B cell (primary cell): ENCODE measurements at regions not wholly inside any gene's neighbourhood (a gene's known extent, or its start where the extent isn't known, plus 50 kb on each side); places are given as distances from the start of the nearest gene placed in this dataset.

Experiments
- ATAC-seq: fragments of 200-7000 bp; cut with Tn5 transposase; one replicate; pipeline ENCODE4 v1.10.0; 2021; ENCODE audit warnings: low read depth, mild to moderate bottlenecking, moderate number of reproducible peaks, moderate library complexity
- CTCF ChIA-PET: fragments of 350-600 bp; sonication (Branson Sonifier 250); formaldehyde crosslinking; loops from one replicate; lab custom pipeline; 2021; ENCODE audit warnings: antibody characterized with exemption, inconsistent platforms; lab: Charles Lee
- POLR2A ChIA-PET: fragments of 350-600 bp; sonication (Branson Sonifier 250); formaldehyde crosslinking; loops from one replicate; lab custom pipeline; 2021; ENCODE audit warnings: antibody characterized with exemption; lab: Charles Lee
- DNase-seq: peaks from one replicate; pipeline ENCODE4 v3.0.0; 2013
- H2AFZ ChIP-seq: 2 replicates; pipeline ENCODE4 v1.6.1; 2012; ENCODE audit warnings: mild to moderate bottlenecking, low read depth, low read length; ENCODE audit not compliant: insufficient read depth, poor library complexity, severe bottlenecking
- H3K27ac ChIP-seq, 2 donors: 1 replicate in 1 of 2; 2 replicates in 1 of 2; pipeline ENCODE4 v1.5.1; 2012 to 2013; ENCODE audit warnings: low read length in 2 of 2, mild to moderate bottlenecking in 2 of 2, moderate library complexity in 1 of 2
- H3K27me3 ChIP-seq, 4 experiments: fragments of 200-600 bp in 1 of 4; sonication (generic) in 1 of 4; replicated peaks in 1 of 4; 1 replicate in 2 of 4; 2 replicates in 2 of 4; pipeline versions ENCODE4 v1.6.1 to v1.7.0; 2013 to 2016; ENCODE audit warnings: low read length in 3 of 4, mild to moderate bottlenecking in 2 of 4, mixed read lengths in 1 of 4, moderate library complexity in 1 of 4; ENCODE audit not compliant: insufficient read depth in 4 of 4, control insufficient read depth in 3 of 4; ENCODE audit errors: control extremely low read depth in 1 of 4
- H3K36me3 ChIP-seq, 2 experiments: replicated peaks in 1 of 2; 1 replicate in 1 of 2; 2 replicates in 1 of 2; pipeline versions ENCODE4 v1.6.1 to v1.7.1; 2013; ENCODE audit warnings: low read length in 1 of 2; ENCODE audit not compliant: insufficient read depth in 2 of 2, control insufficient read depth in 1 of 2; ENCODE audit errors: control extremely low read depth in 1 of 2, extremely low read depth in 1 of 2
- H3K4me1 ChIP-seq, 2 donors: fragments of 200-600 bp in 1 of 2; sonication (generic) in 1 of 2; 1 replicate in 1 of 2; 2 replicates in 1 of 2; pipeline versions ENCODE4 v1.5.1 to v1.6.1; 2013 to 2017; ENCODE audit warnings: low read length in 2 of 2; ENCODE audit not compliant: control insufficient read depth in 2 of 2, insufficient read depth in 2 of 2
- H3K4me2 ChIP-seq: replicated peaks from 2 replicates; pipeline ENCODE3; 2012; ENCODE audit warnings: mild to moderate bottlenecking, low read depth, low read length; ENCODE audit not compliant: poor library complexity, severe bottlenecking
- H3K4me3 ChIP-seq, 5 experiments: fragments of 200-600 bp in 1 of 5; sonication (generic) in 1 of 5; 1 replicate in 3 of 5; 2 replicates in 2 of 5; pipeline versions ENCODE4 v1.5.1 to v1.7.0; 2011 to 2016; ENCODE audit warnings: low read length in 4 of 5, mild to moderate bottlenecking in 4 of 5, low read depth in 2 of 5, control low read depth in 1 of 5, moderate library complexity in 1 of 5; ENCODE audit not compliant: insufficient read depth in 1 of 5; ENCODE audit errors: control extremely low read depth in 1 of 5, extremely low read depth in 1 of 5
- H3K79me2 ChIP-seq: fragments of 200-600 bp; sonication (generic); one replicate; pipeline ENCODE4 v1.6.0; 2016; ENCODE audit warnings: low read length; ENCODE audit not compliant: control insufficient read depth, insufficient read depth
- H3K9ac ChIP-seq: fragments of 200-600 bp; sonication (generic); 2 replicates; pipeline ENCODE4 v1.6.1; 2017; ENCODE audit warnings: mild to moderate bottlenecking, low read length, moderate library complexity
- H3K9me3 ChIP-seq, 3 donors: one replicate each; pipeline versions ENCODE4 v1.6.1 to v1.7.1; 2013; ENCODE audit warnings: low read length in 2 of 3; ENCODE audit not compliant: control insufficient read depth in 2 of 3, insufficient read depth in 1 of 3; ENCODE audit errors: control extremely low read depth in 1 of 3
- H4K20me1 ChIP-seq: 2 replicates; pipeline ENCODE4 v1.6.0; 2012; ENCODE audit warnings: mild to moderate bottlenecking, low read length; ENCODE audit not compliant: insufficient read depth, control insufficient read depth, poor library complexity, severe bottlenecking
- H3K27ac Mint-ChIP-seq: one replicate; pipeline ENCODE4 v1.8.0; 2021; ENCODE audit warnings: mixed read lengths
- H3K27me3 Mint-ChIP-seq: one replicate; pipeline ENCODE4 v1.8.0; 2021; ENCODE audit warnings: mixed read lengths
- H3K4me1 Mint-ChIP-seq: one replicate; pipeline ENCODE4 v1.8.0; 2021; ENCODE audit warnings: mixed read lengths
- H3K4me3 Mint-ChIP-seq: one replicate; pipeline ENCODE4 v1.8.0; 2021; ENCODE audit warnings: mixed read lengths
- H3K9me3 Mint-ChIP-seq: one replicate; pipeline ENCODE4 v1.8.0; 2022; ENCODE audit warnings: mixed read lengths; ENCODE audit not compliant: insufficient read depth
- EZH2 ChIP-seq: IDR thresholded peaks from 2 replicates; pipeline ENCODE4 v1.6.1; 2012; ENCODE audit warnings: borderline replicate concordance, low read depth, mild to moderate bottlenecking, moderate library complexity, low read length; ENCODE audit not compliant: insufficient read depth, poor library complexity, severe bottlenecking
- WGBS: methylation state at CpG from one replicate; pipeline ENCODE4 v1.1.5; 2013; ENCODE audit warnings: missing lambda C conversion rate; ENCODE audit not compliant: insufficient coverage; 5-methylcytosine and 5-hydroxymethylcytosine counted together
- intact Hi-C: fragments of 100-400 bp; cut with micrococcal nuclease; formaldehyde crosslinking; loops from one replicate; pipeline ENCODE4 v1.10.0; 2022
- TF ChIP-seq, protein P1 (sequence below): fragments of 200-600 bp; IDR thresholded peaks from one replicate; pipeline ENCODE4 v1.8.0; 2022; ENCODE audit warnings: antibody characterized with exemption, mild to moderate bottlenecking

GRCh38 chr6:82841309-82841708, 224.3 kb downstream of the UBE3D start:
- ATAC-seq (no peak), DNase-seq (no peak)
- intact Hi-C loops: no loop called here
- no peak overlapping the region for H3K27ac Mint-ChIP-seq
- H3K9me3 Mint-ChIP-seq: no peaks in the 10 kb centered on the region
- H3K27me3 ChIP-seq: no peaks in the 10 kb centered on the region
- H3K27me3 Mint-ChIP-seq: peaks cover 5% of the 10 kb centered on the region
- H2AFZ ChIP-seq: no peak overlapping the region
- no peaks in the 10 kb centered on the region for H3K4me1 Mint-ChIP-seq
- no peak overlapping the region for H3K27ac ChIP-seq
- no peaks in the 10 kb centered on the region for H3K4me1 ChIP-seq
- no peaks in the 10 kb centered on the region for H3K36me3 ChIP-seq
- H3K4me3 Mint-ChIP-seq: no peak overlapping the region
- H3K79me2 ChIP-seq: no peaks in the 10 kb centered on the region
- ChIA-PET POLR2A (no interaction called here), CTCF (no interaction called here)
- H3K4me2 ChIP-seq: no peak overlapping the region
- no peaks in the 10 kb centered on the region for H3K9me3 ChIP-seq
- no peak overlapping the region for H3K9ac ChIP-seq
- 100% methylated on average over 2 of the region's 2 CpGs for WGBS
- H3K4me3 ChIP-seq: no peak overlapping the region
- H4K20me1 ChIP-seq: no peaks in the 10 kb centered on the region
- no peak for TF ChIP-seq EZH2
- TF ChIP-seq, protein P1, sequence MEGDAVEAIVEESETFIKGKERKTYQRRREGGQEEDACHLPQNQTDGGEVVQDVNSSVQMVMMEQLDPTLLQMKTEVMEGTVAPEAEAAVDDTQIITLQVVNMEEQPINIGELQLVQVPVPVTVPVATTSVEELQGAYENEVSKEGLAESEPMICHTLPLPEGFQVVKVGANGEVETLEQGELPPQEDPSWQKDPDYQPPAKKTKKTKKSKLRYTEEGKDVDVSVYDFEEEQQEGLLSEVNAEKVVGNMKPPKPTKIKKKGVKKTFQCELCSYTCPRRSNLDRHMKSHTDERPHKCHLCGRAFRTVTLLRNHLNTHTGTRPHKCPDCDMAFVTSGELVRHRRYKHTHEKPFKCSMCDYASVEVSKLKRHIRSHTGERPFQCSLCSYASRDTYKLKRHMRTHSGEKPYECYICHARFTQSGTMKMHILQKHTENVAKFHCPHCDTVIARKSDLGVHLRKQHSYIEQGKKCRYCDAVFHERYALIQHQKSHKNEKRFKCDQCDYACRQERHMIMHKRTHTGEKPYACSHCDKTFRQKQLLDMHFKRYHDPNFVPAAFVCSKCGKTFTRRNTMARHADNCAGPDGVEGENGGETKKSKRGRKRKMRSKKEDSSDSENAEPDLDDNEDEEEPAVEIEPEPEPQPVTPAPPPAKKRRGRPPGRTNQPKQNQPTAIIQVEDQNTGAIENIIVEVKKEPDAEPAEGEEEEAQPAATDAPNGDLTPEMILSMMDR: no peak
